ENCODE measurements at regions not wholly inside any gene's neighbourhood (a gene's known extent, or its start where the extent isn't known, plus 50 kb on each side); places are given as distances from the start of the nearest gene placed in this dataset.
A peak's percentile ranks its signal among the peaks of the same experiment; 100 is the strongest.
"Not testable (repeated sequence)": the region's sequence is repeated elsewhere in the genome, so short reads cannot be mapped to it uniquely, and the experiment has no call there.

- ChIA-PET POLR2A (no interaction called here), CTCF (no interaction called here)
- no peak for DNase-seq (ENCODE audit: low read depth, low spot score)
- H3K4me3 ChIP-seq (ENCODE audit: low read depth, low read length): no peak overlapping the region
- TF ChIP-seq CTCF (IDR thresholded peaks at IDR 0.05; ENCODE audit: insufficient read depth, low read length, missing control alignments): no peak
These were observed 77.5 kb upstream of the SIRPA start for GRCh38 chr20:1817577-1818211.

DNA sequence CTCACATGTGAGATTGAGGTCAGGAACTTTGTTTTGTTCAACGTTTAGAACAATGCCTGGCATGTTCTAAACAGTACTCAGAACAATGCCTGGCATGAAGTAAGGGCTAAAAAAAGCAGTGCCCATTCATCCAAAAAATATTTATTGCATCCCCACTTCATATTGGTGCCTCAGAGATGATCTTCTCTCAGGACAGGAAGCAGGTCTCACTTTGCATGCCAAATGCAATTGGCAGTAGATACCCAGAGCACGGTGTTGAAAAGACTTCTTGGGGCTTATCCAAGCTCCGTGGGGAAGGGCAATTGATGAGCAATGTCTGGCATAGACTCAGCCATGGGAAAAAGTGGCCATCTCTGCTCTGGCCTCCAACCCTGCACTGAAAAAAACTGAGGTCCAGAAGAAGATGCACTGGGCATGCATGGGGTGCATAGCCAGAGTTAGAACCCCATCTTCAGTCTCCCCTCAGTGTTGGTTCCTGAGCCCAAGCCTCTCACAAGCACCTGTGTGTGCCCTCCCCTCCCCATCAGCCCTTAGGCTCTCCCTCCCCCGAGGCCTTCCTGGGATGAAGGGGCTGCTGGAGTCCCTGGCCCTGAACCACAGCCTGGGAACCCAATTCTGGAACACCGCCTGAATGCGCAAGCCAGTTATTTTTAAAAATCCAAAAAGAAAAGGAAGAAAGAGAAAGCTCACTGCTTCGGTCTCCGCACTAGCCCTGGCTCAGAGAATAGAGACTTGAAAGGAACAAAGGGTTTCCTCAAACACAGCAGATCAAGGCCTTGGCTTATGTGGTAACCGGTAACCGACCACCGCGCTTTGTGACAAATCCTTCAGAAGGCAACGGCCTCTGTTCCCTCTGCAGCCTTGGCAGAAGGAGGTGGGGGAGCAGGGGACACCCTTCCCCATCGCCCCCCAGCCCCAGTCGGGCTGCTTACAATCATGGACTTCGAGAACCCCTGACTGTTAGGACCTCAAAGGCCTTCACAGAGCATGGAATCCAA lies 78.5 kb upstream of the SIRPA start:
- no peak for TF ChIP-seq CTCF (IDR thresholded peaks at IDR 0.05; ENCODE audit: insufficient read depth, low read length, missing control alignments)
- H3K4me3 ChIP-seq (ENCODE audit: low read depth, low read length): no peak overlapping the region
- ChIA-PET CTCF (interaction anchor here (1.0 kb wide), 1 partner anchor 40 kb away, joined by 3 read pairs; no protein-coding TSS in a partner anchor), POLR2A (no interaction called here)
- DNase-seq (ENCODE audit: low read depth, low spot score): peak; percentile 58

- DNase-seq (ENCODE audit: low read depth, low spot score): no peak
- no peak overlapping the region for H3K4me3 ChIP-seq (ENCODE audit: low read depth, low read length)
- ChIA-PET POLR2A (no interaction called here), CTCF (no interaction called here)
- TF ChIP-seq CTCF (IDR thresholded peaks at IDR 0.05; ENCODE audit: insufficient read depth, low read length, missing control alignments): no peak
These were observed 79.6 kb upstream of the SIRPA start for GRCh38 chr20:1815502-1816085.

GRCh38 chr20:1814861-1815260 lies 80.3 kb upstream of the SIRPA start:
- CTCF ChIA-PET; H3K4me3 ChIP-seq (ENCODE audit: low read depth, low read length); POLR2A ChIA-PET; DNase-seq (ENCODE audit: low read depth, low spot score): not testable (repeated sequence)

GRCh38 chr20:1813674-1814635 lies 81.3 kb upstream of the SIRPA start:
- TF ChIP-seq CTCF (IDR thresholded peaks at IDR 0.05; ENCODE audit: insufficient read depth, low read length, missing control alignments): no peak
- ChIA-PET CTCF (interaction anchor here (0.7 to 3.1 kb wide), 6 partner anchors 10 to 96 kb away, joined by 3 to 12 read pairs (median 4); no protein-coding TSS in a partner anchor), POLR2A (interaction anchor here (1.5 kb wide), 1 partner anchor 17 kb away, joined by 5 read pairs; no protein-coding TSS in a partner anchor)
- DNase-seq (ENCODE audit: low read depth, low spot score): no peak
- no peak overlapping the region for H3K4me3 ChIP-seq (ENCODE audit: low read depth, low read length)

GRCh38 chr20:1813101-1813529 lies 82.1 kb upstream of the SIRPA start:
- DNase-seq (ENCODE audit: low read depth, low spot score): peak; percentile 71
- POLR2A ChIA-PET: interaction anchor here (1.0 to 1.5 kb wide), 2 partner anchors 10 to 17 kb away, joined by 3 to 5 read pairs; no protein-coding TSS in a partner anchor
- no peak for TF ChIP-seq CTCF (IDR thresholded peaks at IDR 0.05; ENCODE audit: insufficient read depth, low read length, missing control alignments)
- no peak overlapping the region for H3K4me3 ChIP-seq (ENCODE audit: low read depth, low read length)
- CTCF ChIA-PET: interaction anchor here (0.7 to 3.1 kb wide), 8 partner anchors 8 to 97 kb away, joined by 3 to 12 read pairs (median 4); no protein-coding TSS in a partner anchor
